ENCODE measurements at regions not wholly inside any gene's neighbourhood (a gene's known extent, or its start where the extent isn't known, plus 50 kb on each side); places are given as distances from the start of the nearest gene placed in this dataset.

- no peak for TF ChIP-seq POLR2A (IDR thresholded peaks at IDR 0.05)
- no peak for TF ChIP-seq EP300 (IDR thresholded peaks at IDR 0.05)
- TF ChIP-seq POLR2AphosphoS5 (IDR thresholded peaks at IDR 0.05): no peak
- no peak for TF ChIP-seq CTCF (IDR thresholded peaks at IDR 0.05)
- no peak for ATAC-seq
- 41 to 50% methylated on average over 4 to 8 of the region's 9 CpGs for WGBS, 2 donors (ENCODE audit: low coverage in 1 of 2)
These were observed 257.9 kb upstream of the AJAP1 start for GRCh38 chr1:4396551-4396950.

GRCh38 chr1:4397196-4397595 lies 257.2 kb upstream of the AJAP1 start:
- Histone ChIP-seq H3K4me3 (no peak overlapping the region), H3K36me3 (no peaks in the 10 kb centered on the region), H3K4me1 (no peaks in the 10 kb centered on the region), H3K27me3 (peaks cover 32% of the 10 kb centered on the region), H3K9me3 (peaks cover 0 to 20% (median 0%) of the 10 kb centered on the region in 3 donors), H3K27ac (no peak overlapping the region)
- WGBS, 2 donors (ENCODE audit: low coverage in 1 of 2): 0 to 61% methylated on average over 1 to 4 of the region's 4 CpGs
- no peak for TF ChIP-seq POLR2AphosphoS5 (IDR thresholded peaks at IDR 0.05)
- no peak for TF ChIP-seq EP300 (IDR thresholded peaks at IDR 0.05)
- ATAC-seq: no peak

More at GRCh38 chr1:4396551-4396950, 257.9 kb upstream of the AJAP1 start:
- Histone ChIP-seq H3K36me3 (no peaks in the 10 kb centered on the region), H3K4me3 (no peak overlapping the region), H3K27me3 (peaks cover 32% of the 10 kb centered on the region), H3K4me1 (no peaks in the 10 kb centered on the region), H3K27ac (no peak overlapping the region), H3K9me3 (peaks cover 0 to 21% (median 0%) of the 10 kb centered on the region in 3 donors)

GRCh38 chr1:4402032-4402431 lies 252.4 kb upstream of the AJAP1 start:
- no peaks in the 10 kb centered on the region for H3K36me3 ChIP-seq
- no peaks in the 10 kb centered on the region for H3K9me3 ChIP-seq
- H3K4me3 ChIP-seq: no peak overlapping the region
- no peak for ATAC-seq
- TF ChIP-seq CTCF (IDR thresholded peaks at IDR 0.05) (no peak), POLR2A (IDR thresholded peaks at IDR 0.05) (no peak), EP300 (IDR thresholded peaks at IDR 0.05) (no peak), POLR2AphosphoS5 (IDR thresholded peaks at IDR 0.05) (no peak)
- H3K27ac ChIP-seq: no peak overlapping the region
- no peaks in the 10 kb centered on the region for H3K4me1 ChIP-seq
- H3K27me3 ChIP-seq: peaks cover 23% of the 10 kb centered on the region
- 100% methylated on average over 1 of the region's 1 CpG; no CpG with 5 or more reads in 1 of the 2 donors for WGBS, 2 donors (ENCODE audit: low coverage in 1 of 2)

- H3K27ac ChIP-seq: no peak overlapping the region
- H3K4me3 ChIP-seq: no peak overlapping the region
- TF ChIP-seq POLR2A (IDR thresholded peaks at IDR 0.05): no peak
- TF ChIP-seq CTCF (IDR thresholded peaks at IDR 0.05): no peak
- TF ChIP-seq POLR2AphosphoS5 (IDR thresholded peaks at IDR 0.05): no peak
- TF ChIP-seq EP300 (IDR thresholded peaks at IDR 0.05): no peak
- no peaks in the 10 kb centered on the region for H3K9me3 ChIP-seq
- H3K36me3 ChIP-seq: no peaks in the 10 kb centered on the region
- 44 to 65% methylated on average over 2 to 9 of the region's 12 CpGs for whole genome bisulfite sequencing, 2 donors (ENCODE audit: low coverage in 1 of 2)
- H3K27me3 ChIP-seq: peaks cover 14% of the 10 kb centered on the region
- H3K4me1 ChIP-seq: no peaks in the 10 kb centered on the region
- ATAC-seq: no peak
These were observed 249.4 kb upstream of the AJAP1 start for GRCh38 chr1:4404854-4405590.

GRCh38 chr1:4407851-4408250 lies 246.6 kb upstream of the AJAP1 start:
- H3K27ac ChIP-seq: no peak overlapping the region
- TF ChIP-seq CTCF (IDR thresholded peaks at IDR 0.05): no peak
- no peak for TF ChIP-seq EP300 (IDR thresholded peaks at IDR 0.05)
- TF ChIP-seq POLR2A (IDR thresholded peaks at IDR 0.05): no peak
- no peak for TF ChIP-seq POLR2AphosphoS5 (IDR thresholded peaks at IDR 0.05)
- no peaks in the 10 kb centered on the region for H3K27me3 ChIP-seq
- 82 to 90% methylated on average over 11 to 16 of the region's 16 CpGs for WGBS, 2 donors (ENCODE audit: low coverage in 1 of 2)
- H3K4me1 ChIP-seq: no peaks in the 10 kb centered on the region
- ATAC-seq: no peak
- H3K4me3 ChIP-seq: no peak overlapping the region
- no peaks in the 10 kb centered on the region for H3K9me3 ChIP-seq
- H3K36me3 ChIP-seq: no peaks in the 10 kb centered on the region
